ENCODE measurements at regions not wholly inside any gene's neighbourhood (a gene's known extent, or its start where the extent isn't known, plus 50 kb on each side); places are given as distances from the start of the nearest gene placed in this dataset.

GRCh38 chr2:204234879-204235278, 298.3 kb downstream of the ICOS start:
- no peak for TF ChIP-seq POLR2A (IDR thresholded peaks at IDR 0.05)
- no peak for TF ChIP-seq CTCF (IDR thresholded peaks at IDR 0.05)
- no peak for TF ChIP-seq EP300 (IDR thresholded peaks at IDR 0.05; ENCODE audit: low read depth)
